ENCODE measurements at regions not wholly inside any gene's neighbourhood (a gene's known extent, or its start where the extent isn't known, plus 50 kb on each side); places are given as distances from the start of the nearest gene placed in this dataset.

DNA sequence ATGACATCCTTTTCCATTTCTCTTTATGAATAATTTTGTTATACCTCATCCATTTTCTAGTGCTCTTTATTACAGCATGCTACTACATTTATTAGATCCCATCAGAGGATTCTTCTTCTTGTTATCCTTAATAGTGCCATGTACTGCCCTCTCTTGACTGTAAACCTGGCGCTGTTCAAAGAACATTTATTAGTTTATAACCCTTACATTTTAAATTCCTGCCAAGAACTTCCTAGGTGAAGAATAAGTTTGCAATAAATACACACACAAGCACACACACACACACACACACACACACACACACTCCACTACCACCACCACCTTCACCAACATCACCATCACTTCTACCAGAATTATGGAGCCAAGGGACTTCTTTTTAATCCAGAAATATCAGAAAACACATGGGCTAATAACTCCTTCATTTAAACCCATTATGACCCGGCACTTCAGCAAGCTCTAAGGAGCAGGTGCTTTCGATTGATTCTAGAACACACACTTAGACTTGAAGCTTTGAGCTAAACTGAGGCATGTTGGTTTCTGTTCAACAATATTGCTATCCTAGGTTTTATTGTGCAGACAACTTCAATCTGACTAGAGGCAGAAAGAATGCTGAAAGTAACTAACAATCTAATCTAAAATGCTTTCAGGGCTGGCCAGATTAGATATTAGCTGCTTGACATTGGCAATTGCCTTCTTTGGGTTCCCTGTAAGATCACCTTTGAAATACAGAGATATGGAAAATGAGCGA lies 556.8 kb downstream of the LMO4 start:
- TF ChIP-seq, protein P1, sequence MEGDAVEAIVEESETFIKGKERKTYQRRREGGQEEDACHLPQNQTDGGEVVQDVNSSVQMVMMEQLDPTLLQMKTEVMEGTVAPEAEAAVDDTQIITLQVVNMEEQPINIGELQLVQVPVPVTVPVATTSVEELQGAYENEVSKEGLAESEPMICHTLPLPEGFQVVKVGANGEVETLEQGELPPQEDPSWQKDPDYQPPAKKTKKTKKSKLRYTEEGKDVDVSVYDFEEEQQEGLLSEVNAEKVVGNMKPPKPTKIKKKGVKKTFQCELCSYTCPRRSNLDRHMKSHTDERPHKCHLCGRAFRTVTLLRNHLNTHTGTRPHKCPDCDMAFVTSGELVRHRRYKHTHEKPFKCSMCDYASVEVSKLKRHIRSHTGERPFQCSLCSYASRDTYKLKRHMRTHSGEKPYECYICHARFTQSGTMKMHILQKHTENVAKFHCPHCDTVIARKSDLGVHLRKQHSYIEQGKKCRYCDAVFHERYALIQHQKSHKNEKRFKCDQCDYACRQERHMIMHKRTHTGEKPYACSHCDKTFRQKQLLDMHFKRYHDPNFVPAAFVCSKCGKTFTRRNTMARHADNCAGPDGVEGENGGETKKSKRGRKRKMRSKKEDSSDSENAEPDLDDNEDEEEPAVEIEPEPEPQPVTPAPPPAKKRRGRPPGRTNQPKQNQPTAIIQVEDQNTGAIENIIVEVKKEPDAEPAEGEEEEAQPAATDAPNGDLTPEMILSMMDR (IDR thresholded peaks at IDR 0.05), result no peak
- no peak for TF ChIP-seq POLR2A (IDR thresholded peaks at IDR 0.05)

Measured in body of pancreas (tissue), 4 donors.